H9 (cell line): ENCODE measurements at regions not wholly inside any gene's neighbourhood (a gene's known extent, or its start where the extent isn't known, plus 50 kb on each side); places are given as distances from the start of the nearest gene placed in this dataset.

Experiments
- DNase-seq: peaks from one replicate; pipeline ENCODE4 v3.0.0-alpha.2; 2017
- H2AFZ ChIP-seq: one replicate; pipeline ENCODE4 v1.6.1; 2013; ENCODE audit warnings: mild to moderate bottlenecking, low read length, control low read depth, moderate library complexity
- H2AK5ac ChIP-seq: 2 replicates; pipeline ENCODE4 v1.6.1; 2013; ENCODE audit warnings: low read length, control low read depth, mixed read lengths; ENCODE audit not compliant: insufficient read length
- H2BK120ac ChIP-seq: one replicate; pipeline ENCODE4 v1.6.1; 2013; ENCODE audit warnings: low read depth, mild to moderate bottlenecking, low read length, control low read depth, inconsistent platforms; ENCODE audit not compliant: poor library complexity, severe bottlenecking
- H2BK12ac ChIP-seq: 2 replicates; pipeline ENCODE4 v1.6.1; 2013; ENCODE audit warnings: low read length, control low read depth, mixed read lengths, low read depth; ENCODE audit not compliant: insufficient read length
- H2BK15ac ChIP-seq: 2 replicates; pipeline ENCODE4 v1.6.1; 2013; ENCODE audit warnings: low read depth, low read length, control low read depth
- H2BK20ac ChIP-seq: one replicate; pipeline ENCODE4 v1.6.1; 2013; ENCODE audit warnings: low read depth, mild to moderate bottlenecking, low read length, control low read depth, inconsistent platforms; ENCODE audit not compliant: poor library complexity, severe bottlenecking
- H2BK5ac ChIP-seq: 2 replicates; pipeline ENCODE4 v1.6.1; 2013; ENCODE audit warnings: low read length, control low read depth, mixed read lengths; ENCODE audit not compliant: insufficient read length
- H3K14ac ChIP-seq: 2 replicates; pipeline ENCODE4 v1.6.1; 2013; ENCODE audit warnings: low read length, control low read depth; ENCODE audit not compliant: insufficient read depth
- H3K18ac ChIP-seq: 2 replicates; pipeline ENCODE4 v1.6.1; 2013; ENCODE audit warnings: low read depth, mild to moderate bottlenecking, mixed read lengths, low read length, control low read depth; ENCODE audit not compliant: insufficient read length
- H3K23ac ChIP-seq: 2 replicates; pipeline ENCODE4 v1.6.1; 2013; ENCODE audit warnings: low read length, control low read depth, mixed read lengths, low read depth; ENCODE audit not compliant: insufficient read length
- H3K23me2 ChIP-seq: 2 replicates; pipeline ENCODE4 v1.6.1; 2013; ENCODE audit warnings: low read depth, mild to moderate bottlenecking, mixed read lengths, low read length, control low read depth; ENCODE audit not compliant: insufficient read length, poor library complexity, severe bottlenecking
- H3K27ac ChIP-seq: 2 replicates; pipeline ENCODE4 v1.5.1; 2013; ENCODE audit warnings: low read length, control low read depth, mixed read lengths, low read depth; ENCODE audit not compliant: insufficient read length
- H3K27me3 ChIP-seq: 2 replicates; pipeline ENCODE4 v1.6.1; 2013; ENCODE audit warnings: low read length, control low read depth, inconsistent platforms; ENCODE audit not compliant: insufficient read depth
- H3K4ac ChIP-seq: 2 replicates; pipeline ENCODE4 v1.6.1; 2013; ENCODE audit warnings: low read depth, mild to moderate bottlenecking, control low read depth, inconsistent platforms, low read length, moderate library complexity
- H3K4me1 ChIP-seq: 2 replicates; pipeline ENCODE4 v1.6.1; 2013; ENCODE audit warnings: low read length, control low read depth, inconsistent platforms; ENCODE audit not compliant: insufficient read depth
- H3K4me2 ChIP-seq: 2 replicates; pipeline ENCODE4 v1.6.1; 2013; ENCODE audit warnings: low read length, control low read depth, mixed read lengths; ENCODE audit not compliant: insufficient read length, insufficient read depth
- H3K56ac ChIP-seq: 2 replicates; pipeline ENCODE4 v1.6.1; 2013; ENCODE audit warnings: low read depth, mild to moderate bottlenecking, mixed read lengths, low read length, control low read depth; ENCODE audit not compliant: insufficient read length
- H3K79me1 ChIP-seq: 2 replicates; pipeline ENCODE4 v1.6.1; 2013; ENCODE audit warnings: low read depth, mild to moderate bottlenecking, moderate library complexity, low read length, control low read depth, inconsistent platforms; ENCODE audit not compliant: insufficient read depth, poor library complexity, severe bottlenecking
- H3K79me2 ChIP-seq: 2 replicates; pipeline ENCODE4 v1.6.1; 2013; ENCODE audit warnings: low read length, control low read depth, inconsistent platforms; ENCODE audit not compliant: insufficient read depth
- H3K9ac ChIP-seq: 2 replicates; pipeline ENCODE4 v1.6.1; 2013; ENCODE audit warnings: low read length, control low read depth, mixed read lengths; ENCODE audit not compliant: insufficient read length; ENCODE audit errors: extremely low read depth
- H3K9me3 ChIP-seq: one replicate; pipeline ENCODE4 v1.6.1; 2013; ENCODE audit warnings: low read depth, low read length, inconsistent platforms; ENCODE audit not compliant: control insufficient read depth
- H3T11ph ChIP-seq: one replicate; pipeline ENCODE4 v1.6.1; 2013; ENCODE audit warnings: mild to moderate bottlenecking, low read length, control low read depth, inconsistent platforms
- H4K20me1 ChIP-seq: one replicate; pipeline ENCODE4 v1.6.1; 2013; ENCODE audit not compliant: control insufficient read depth, insufficient read length, insufficient read depth
- H4K5ac ChIP-seq: 2 replicates; pipeline ENCODE4 v1.6.1; 2013; ENCODE audit warnings: low read depth, mild to moderate bottlenecking, mixed read lengths, low read length, control low read depth; ENCODE audit not compliant: insufficient read length
- H4K8ac ChIP-seq: replicated peaks from 2 replicates; pipeline ENCODE4 v1.6.1; 2013; ENCODE audit warnings: low read length, control low read depth, mixed read lengths, low read depth; ENCODE audit not compliant: insufficient read length
- H4K91ac ChIP-seq: 2 replicates; pipeline ENCODE4 v1.6.1; 2013; ENCODE audit warnings: low read depth, mild to moderate bottlenecking, moderate library complexity, mixed read lengths, low read length, control low read depth; ENCODE audit not compliant: insufficient read length
- H3K27ac Mint-ChIP-seq, 3 experiments: 2 replicates in 2 of 3; 3 replicates in 1 of 3; pipeline ENCODE4 v1.8.0; 2020 to 2021; ENCODE audit warnings: mixed read lengths in 3 of 3, mild to moderate bottlenecking in 1 of 3, moderate library complexity in 1 of 3
- H3K27me3 Mint-ChIP-seq: 2 replicates; pipeline ENCODE4 v1.8.0; 2021; ENCODE audit warnings: low read depth, mild to moderate bottlenecking, moderate library complexity, mixed read lengths
- H3K36me3 Mint-ChIP-seq, 3 experiments: 2 replicates in 2 of 3; 3 replicates in 1 of 3; pipeline ENCODE4 v1.8.0; 2020 to 2021; ENCODE audit warnings: low read depth in 3 of 3, mixed read lengths in 3 of 3; ENCODE audit not compliant: insufficient read depth in 1 of 3
- H3K4me1 Mint-ChIP-seq, 2 experiments: 2 replicates each; pipeline ENCODE4 v1.8.0; 2020; ENCODE audit warnings: mixed read lengths in 2 of 2
- H3K4me3 Mint-ChIP-seq, 2 experiments: 2 replicates in 1 of 2; 3 replicates in 1 of 2; pipeline ENCODE4 v1.8.0; 2020 to 2021; ENCODE audit warnings: mild to moderate bottlenecking in 2 of 2, mixed read lengths in 2 of 2, moderate library complexity in 1 of 2
- H3K9me3 Mint-ChIP-seq, 2 experiments: 2 replicates in 1 of 2; 3 replicates in 1 of 2; pipeline ENCODE4 v1.8.0; 2020; ENCODE audit warnings: mild to moderate bottlenecking in 2 of 2, mixed read lengths in 2 of 2, moderate library complexity in 1 of 2
- CTCF ChIP-seq: fragments of 200-600 bp; sonication (generic); conservative IDR thresholded peaks from 3 replicates; pipeline ENCODE4 v1.8.0; 2021; ENCODE audit warnings: antibody characterized with exemption, mild to moderate bottlenecking
- whole genome bisulfite sequencing: extraction: QIAGEN DNeasy Blood & Tissue Kit; methylation state at CpG from one replicate; pipeline ENCODE4 v1.1.7; 2013; ENCODE audit warnings: missing lambda C conversion rate, low lambda C conversion rate, mixed read lengths; ENCODE audit not compliant: insufficient read length; ENCODE audit errors: extremely low coverage; 5-methylcytosine and 5-hydroxymethylcytosine counted together

GRCh38 chr1:14375226-14375625 is 223.3 kb upstream of the KAZN start:
- Histone ChIP-seq H2AFZ (no peak overlapping the region), H3T11ph (no peak overlapping the region), H3K4me1 (peaks cover 5% of the 10 kb centered on the region; the same call in 1 of the 2 replicates), H3K9ac (no peak overlapping the region), H3K18ac (no peak overlapping the region), H3K79me2 (no peaks in the 10 kb centered on the region), H2BK120ac (no peak overlapping the region), H2BK20ac (no peak overlapping the region), H4K8ac (no peak overlapping the region), H3K14ac (no peak overlapping the region), H2BK5ac (no peak overlapping the region), H3K79me1 (no peaks in the 10 kb centered on the region), H2BK15ac (no peak overlapping the region), H2BK12ac (no peak overlapping the region), H4K91ac (no peak overlapping the region), H3K4me2 (no peak overlapping the region), H4K20me1 (no peaks in the 10 kb centered on the region), H3K27me3 (no peaks in the 10 kb centered on the region), H3K4ac (no peak overlapping the region), H2AK5ac (no peak overlapping the region), H3K23me2 (no peaks in the 10 kb centered on the region), H3K9me3 (no peaks in the 10 kb centered on the region), H3K27ac (no peak overlapping the region), H3K56ac (no peak overlapping the region), H4K5ac (no peak overlapping the region), H3K23ac (no peak overlapping the region)
- Mint-ChIP-seq H3K9me3 (peaks cover 2% of the 10 kb centered on the region in 2 experiments; a peak in 2 of 5 replicates), H3K36me3 (0 out of 7 replicates have a peak, but pooled peaks cover 0 to 3% (median 0%) of the 10 kb centered on the region in 3 experiments), H3K4me1 (peaks cover 24 to 27% of the 10 kb centered on the region in 2 experiments), H3K4me3 (no peak overlapping the region), H3K27ac (no peak overlapping the region), H3K27me3 (no peaks in the 10 kb centered on the region; the same call in 1 of the 2 replicates)
- no CpG with 5 or more reads among the region's 5 CpGs for WGBS
- TF ChIP-seq CTCF, result no peak
- DNase-seq, result no peak
